ENCODE measurements at regions not wholly inside any gene's neighbourhood (a gene's known extent, or its start where the extent isn't known, plus 50 kb on each side); places are given as distances from the start of the nearest gene placed in this dataset.
"Not testable (repeated sequence)": the region's sequence is repeated elsewhere in the genome, so short reads cannot be mapped to it uniquely, and the experiment has no call there.

- DNase-seq, result no peak
Observed at GRCh38 chr10:47145290-47145934, 154.6 kb upstream of the GDF10 start.

GRCh38 chr10:47146572-47146971 lies 153.4 kb upstream of the GDF10 start:
- DNase-seq, result no peak

- no peak for DNase-seq
Observed at GRCh38 chr10:47147186-47147585, 152.8 kb upstream of the GDF10 start.

GRCh38 chr10:47150581-47150980 lies 149.4 kb upstream of the GDF10 start:
- DNase-seq, result no peak

GRCh38 chr10:47151920-47152319 lies 148.1 kb upstream of the GDF10 start:
- DNase-seq, result no peak

GRCh38 chr10:47152861-47153349 lies 147.1 kb upstream of the GDF10 start:
- no peak for DNase-seq

GRCh38 chr10:47154762-47155161 lies 145.2 kb upstream of the GDF10 start:
- no peak for DNase-seq

GRCh38 chr10:47156873-47157272 lies 143.1 kb upstream of the GDF10 start:
- no peak for DNase-seq

GRCh38 chr10:47158116-47159071 lies 141.6 kb upstream of the GDF10 start:
- no peak for DNase-seq

- no peak for DNase-seq
Observed at GRCh38 chr10:47159361-47160260, 140.4 kb upstream of the GDF10 start.

- DNase-seq, result no peak
Observed at GRCh38 chr10:47160261-47160908, 139.6 kb upstream of the GDF10 start.

- no peak for DNase-seq
Observed at GRCh38 chr10:47160967-47161366, 139.0 kb upstream of the GDF10 start.

- DNase-seq, result no peak
Observed at GRCh38 chr10:47161465-47161864, 138.5 kb upstream of the GDF10 start.

GRCh38 chr10:47164126-47164799 lies 135.7 kb upstream of the GDF10 start:
- no peak for DNase-seq

- DNase-seq, result no peak
Observed at GRCh38 chr10:47164800-47165128, 135.2 kb upstream of the GDF10 start.

- DNase-seq, result no peak
Observed at GRCh38 chr10:47165168-47165710, 134.8 kb upstream of the GDF10 start.

- peak; percentile 65 for DNase-seq
Observed at GRCh38 chr10:47165711-47166404, 134.1 kb upstream of the GDF10 start.

GRCh38 chr10:47166405-47166777 lies 133.6 kb upstream of the GDF10 start:
- no peak for DNase-seq

GRCh38 chr10:47166808-47167581 lies 133.0 kb upstream of the GDF10 start:
- not testable (repeated sequence) for DNase-seq

GRCh38 chr10:47167591-47167990 lies 132.4 kb upstream of the GDF10 start:
- DNase-seq, result no peak
